Coronary artery (tissue), 2 donors: ENCODE measurements at regions not wholly inside any gene's neighbourhood (a gene's known extent, or its start where the extent isn't known, plus 50 kb on each side); places are given as distances from the start of the nearest gene placed in this dataset.

Experiments
- DNase-seq: peaks from one replicate; pipeline ENCODE4 v3.0.0-alpha.2; 2017; ENCODE audit warnings: low spot score
- H3K27ac ChIP-seq, 2 donors: fragments of 200-600 bp; sonication (generic); one replicate each; pipeline ENCODE4 v1.5.1; 2016 to 2019
- H3K4me3 ChIP-seq: fragments of 200-600 bp; sonication (generic); 2 replicates; pipeline ENCODE4 v1.5.1; 2016; ENCODE audit warnings: mild to moderate bottlenecking, moderate library complexity
- TF ChIP-seq, protein P1 (sequence below): fragments of 200-600 bp; sonication (generic); IDR thresholded peaks from one replicate; pipeline ENCODE4 v1.5.1; 2019; ENCODE audit warnings: antibody characterized with exemption

DNA sequence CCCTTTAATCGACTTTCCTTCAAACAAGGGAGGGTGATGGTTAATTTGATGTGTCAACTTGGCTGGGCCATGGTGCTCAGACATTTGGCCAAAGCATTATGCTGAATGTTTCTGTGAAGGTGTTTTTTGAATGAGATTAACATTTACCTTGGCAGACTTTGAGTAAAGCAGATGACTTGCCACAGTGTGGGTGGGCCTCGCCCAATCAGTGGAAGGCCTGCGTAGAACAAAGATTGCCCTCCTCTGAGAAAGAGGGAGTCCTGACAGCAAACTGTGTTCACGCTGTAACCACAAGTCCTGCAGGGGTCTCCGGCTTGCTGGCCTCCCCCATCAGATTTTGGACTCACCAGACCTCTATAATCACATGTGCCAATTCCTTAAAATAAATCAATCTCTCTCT, 118.7 kb downstream of the SOX9 start:
- TF ChIP-seq, protein P1, sequence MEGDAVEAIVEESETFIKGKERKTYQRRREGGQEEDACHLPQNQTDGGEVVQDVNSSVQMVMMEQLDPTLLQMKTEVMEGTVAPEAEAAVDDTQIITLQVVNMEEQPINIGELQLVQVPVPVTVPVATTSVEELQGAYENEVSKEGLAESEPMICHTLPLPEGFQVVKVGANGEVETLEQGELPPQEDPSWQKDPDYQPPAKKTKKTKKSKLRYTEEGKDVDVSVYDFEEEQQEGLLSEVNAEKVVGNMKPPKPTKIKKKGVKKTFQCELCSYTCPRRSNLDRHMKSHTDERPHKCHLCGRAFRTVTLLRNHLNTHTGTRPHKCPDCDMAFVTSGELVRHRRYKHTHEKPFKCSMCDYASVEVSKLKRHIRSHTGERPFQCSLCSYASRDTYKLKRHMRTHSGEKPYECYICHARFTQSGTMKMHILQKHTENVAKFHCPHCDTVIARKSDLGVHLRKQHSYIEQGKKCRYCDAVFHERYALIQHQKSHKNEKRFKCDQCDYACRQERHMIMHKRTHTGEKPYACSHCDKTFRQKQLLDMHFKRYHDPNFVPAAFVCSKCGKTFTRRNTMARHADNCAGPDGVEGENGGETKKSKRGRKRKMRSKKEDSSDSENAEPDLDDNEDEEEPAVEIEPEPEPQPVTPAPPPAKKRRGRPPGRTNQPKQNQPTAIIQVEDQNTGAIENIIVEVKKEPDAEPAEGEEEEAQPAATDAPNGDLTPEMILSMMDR = no peak
- DNase-seq = no peak

DNA sequence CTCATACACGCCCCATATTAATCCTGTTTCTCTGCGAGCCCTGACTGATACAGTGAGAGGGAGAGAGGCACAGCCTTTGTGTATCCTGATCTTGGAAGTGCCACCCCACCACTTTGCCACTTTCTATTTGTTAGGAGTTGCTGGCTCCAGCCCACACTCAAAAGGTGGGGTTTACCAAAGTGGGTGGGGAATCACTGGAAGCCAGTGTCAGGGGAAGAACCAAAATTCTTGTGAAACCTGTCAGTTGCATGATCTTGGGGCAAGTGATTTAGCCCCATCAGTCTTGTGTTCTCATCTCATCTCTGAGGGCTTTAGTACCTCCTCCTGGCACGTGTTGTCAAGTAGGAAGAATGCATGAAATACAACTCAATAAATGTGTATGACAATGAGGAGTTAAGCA, 119.5 kb downstream of the SOX9 start:
- TF ChIP-seq, protein P1 = no peak
- no peak overlapping the region for H3K27ac ChIP-seq
- H3K4me3 ChIP-seq = no peak overlapping the region
- no peak for DNase-seq

More for the DNA sequence above, 118.7 kb downstream of the SOX9 start:
- Histone ChIP-seq H3K27ac (no peak overlapping the region), H3K4me3 (no peak overlapping the region)

DNA sequence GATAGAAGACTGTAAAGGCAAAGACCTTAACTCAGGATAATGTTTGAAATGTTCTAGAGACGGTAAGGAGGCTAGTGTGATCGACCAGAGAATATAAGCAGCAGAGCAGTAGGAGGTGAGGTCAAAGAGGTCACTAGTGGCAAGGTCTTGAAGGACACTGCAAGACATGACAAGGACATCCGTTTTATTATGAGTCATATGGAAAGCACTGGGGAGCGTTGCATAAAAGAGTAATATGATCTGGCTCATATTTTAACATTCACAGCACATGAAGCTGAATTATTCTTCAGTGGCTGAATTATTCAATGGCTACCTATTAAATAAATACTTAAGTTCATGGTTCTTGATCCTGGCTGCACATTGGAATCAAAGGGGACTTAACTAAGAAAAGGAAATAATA, 123.7 kb downstream of the SOX9 start:
- Histone ChIP-seq H3K27ac (no peak overlapping the region), H3K4me3 (no peak overlapping the region)

DNA sequence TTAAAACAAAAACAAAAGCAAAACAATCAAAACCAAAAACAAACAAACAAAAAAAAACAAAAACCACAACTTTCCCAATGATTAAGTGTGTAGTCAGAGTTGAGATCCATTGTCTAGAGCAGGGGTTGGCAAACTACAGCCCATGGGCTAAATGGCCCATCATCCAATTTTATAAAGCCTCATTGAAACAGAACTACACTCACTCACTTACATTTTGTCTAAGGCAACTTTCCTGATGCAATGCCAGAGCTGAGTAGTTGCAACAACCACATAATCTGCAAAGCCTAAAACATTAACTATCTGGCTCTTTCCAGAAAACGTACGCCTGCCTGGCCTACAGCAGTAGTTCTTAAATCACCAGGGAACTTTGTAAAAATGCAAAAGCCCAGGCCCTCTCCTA, 124.1 kb downstream of the SOX9 start:
- no peak for DNase-seq
- TF ChIP-seq, protein P1 = no peak
- no peak overlapping the region for H3K27ac ChIP-seq

More for the DNA sequence above, 123.7 kb downstream of the SOX9 start:
- TF ChIP-seq, protein P1 = no peak
- no peak for DNase-seq

DNA sequence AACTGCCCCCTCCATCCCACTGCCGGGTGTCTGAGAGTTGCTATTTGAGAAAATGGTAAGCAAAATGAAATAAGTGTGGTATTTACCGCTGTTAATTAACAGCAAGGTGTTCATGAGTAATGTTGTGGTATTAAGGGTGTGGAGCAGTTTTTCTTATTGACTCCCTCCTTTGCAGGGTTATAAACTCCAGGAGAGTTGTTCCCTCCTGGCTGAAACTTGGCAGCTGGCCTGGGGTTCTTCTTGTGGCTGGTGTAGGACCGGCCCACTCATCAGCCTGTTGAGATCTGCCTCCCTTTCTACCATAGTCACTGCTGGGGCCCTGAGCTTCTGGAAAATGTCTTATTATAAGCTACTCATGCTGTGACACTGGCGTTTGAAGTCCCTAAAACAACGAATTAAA, 128.6 kb downstream of the SOX9 start:
- DNase-seq = no peak
- H3K27ac ChIP-seq = no peak overlapping the region

More for the DNA sequence above, 124.1 kb downstream of the SOX9 start:
- H3K4me3 ChIP-seq = no peak overlapping the region

DNA sequence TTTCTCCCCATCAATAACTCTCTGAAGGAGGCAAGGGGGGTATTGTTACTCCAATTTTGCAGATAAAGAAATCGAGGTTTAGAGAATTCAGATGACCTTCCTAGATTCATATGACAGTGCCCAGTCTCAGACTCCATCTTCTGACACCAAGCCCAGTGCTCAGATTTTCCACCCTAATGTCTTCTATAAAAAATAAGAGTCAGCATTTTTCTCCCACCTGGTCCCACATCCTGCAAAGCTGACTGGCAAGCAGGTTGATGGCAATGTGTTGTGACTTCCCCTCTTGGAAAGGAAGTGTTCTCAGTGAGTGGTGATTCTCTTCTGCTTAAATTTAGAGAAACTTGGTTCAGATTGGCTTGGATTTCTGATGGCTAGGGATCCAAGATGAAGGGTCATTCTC, 129.4 kb downstream of the SOX9 start:
- Histone ChIP-seq H3K27ac (no peak overlapping the region), H3K4me3 (no peak overlapping the region)
- no peak for DNase-seq
- TF ChIP-seq, protein P1 = no peak

More for the DNA sequence above, 128.6 kb downstream of the SOX9 start:
- no peak overlapping the region for H3K4me3 ChIP-seq
- TF ChIP-seq, protein P1 = no peak

DNA sequence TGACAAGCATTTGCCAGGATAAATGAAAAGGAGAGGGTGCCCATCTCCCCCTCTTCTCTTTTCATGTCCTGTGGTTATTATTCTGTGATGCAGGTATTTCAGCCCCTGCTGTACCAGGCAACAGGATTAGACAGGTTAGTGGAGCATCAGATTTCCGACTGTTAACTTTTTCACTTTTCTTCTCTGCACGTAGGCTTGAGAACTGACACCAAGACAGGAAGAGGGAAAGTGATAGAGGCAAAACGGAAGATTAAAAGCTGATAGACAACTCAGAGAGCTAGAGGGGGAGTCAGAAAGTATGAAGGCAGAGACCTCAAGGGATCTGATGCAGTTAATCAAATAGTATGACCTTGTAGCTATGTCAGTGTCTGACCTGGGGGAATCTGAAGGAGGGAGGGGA, 132.8 kb downstream of the SOX9 start:
- TF ChIP-seq, protein P1 = no peak
- no peak overlapping the region for H3K4me3 ChIP-seq
- no peak overlapping the region for H3K27ac ChIP-seq
- no peak for DNase-seq
